Cardiac muscle cell (in vitro differentiated cells and primary cell): ENCODE measurements at regions not wholly inside any gene's neighbourhood (a gene's known extent, or its start where the extent isn't known, plus 50 kb on each side); places are given as distances from the start of the nearest gene placed in this dataset.

Experiments used
- DNase-seq, 2 donors: peaks; one replicate each; pipeline versions ENCODE4 v3.0.0 to v3.0.0-alpha.2; 2010 to 2017; ENCODE audit warnings: low read depth in 1 of 2, low spot score in 1 of 2
- H3K27ac ChIP-seq: fragments of 200-600 bp; sonication (generic); 2 replicates; pipeline ENCODE4 v1.5.1; 2016
- H3K27me3 ChIP-seq: fragments of 200-600 bp; sonication (generic); 2 replicates; pipeline ENCODE4 v1.6.0; 2016; ENCODE audit warnings: control low read depth
- H3K36me3 ChIP-seq: fragments of 200-600 bp; sonication (generic); 2 replicates; pipeline ENCODE4 v1.5.1; 2016; ENCODE audit warnings: control low read depth
- H3K4me1 ChIP-seq: fragments of 200-600 bp; sonication (generic); 2 replicates; pipeline ENCODE4 v1.8.1; 2017; ENCODE audit warnings: low read depth, mild to moderate bottlenecking, mixed run types
- H3K4me3 ChIP-seq: fragments of 200-600 bp; sonication (generic); 2 replicates; pipeline ENCODE4 v1.5.1; 2016; ENCODE audit warnings: mild to moderate bottlenecking
- H3K9me3 ChIP-seq: fragments of 200-600 bp; sonication (generic); 2 replicates; pipeline ENCODE4 v1.5.1; 2017; ENCODE audit warnings: low read depth, mild to moderate bottlenecking, control low read depth
- CTCF ChIP-seq: IDR thresholded peaks from 2 replicates; pipeline ENCODE4 v1.5.1; 2012; ENCODE audit warnings: low read depth, mild to moderate bottlenecking, low read length

GRCh38 chr12:78308701-78309100 is 478.0 kb downstream of the NAV3 start:
- TF ChIP-seq CTCF = no peak
- H3K27me3 ChIP-seq = no peaks in the 10 kb centered on the region
- no peak overlapping the region for H3K27ac ChIP-seq
- no peaks in the 10 kb centered on the region for H3K9me3 ChIP-seq
- no peaks in the 10 kb centered on the region for H3K36me3 ChIP-seq
- H3K4me3 ChIP-seq = no peak overlapping the region
- no peaks in the 10 kb centered on the region for H3K4me1 ChIP-seq
- no peak for DNase-seq

GRCh38 chr12:78315028-78315427 is 484.3 kb downstream of the NAV3 start:
- DNase-seq = no peak
- H3K9me3 ChIP-seq = no peaks in the 10 kb centered on the region
- TF ChIP-seq CTCF = no peak
- H3K27me3 ChIP-seq = no peaks in the 10 kb centered on the region
- no peak overlapping the region for H3K4me3 ChIP-seq
- H3K27ac ChIP-seq = no peak overlapping the region
- no peaks in the 10 kb centered on the region for H3K36me3 ChIP-seq
- H3K4me1 ChIP-seq = no peaks in the 10 kb centered on the region

- no peaks in the 10 kb centered on the region for H3K27me3 ChIP-seq
- H3K36me3 ChIP-seq = no peaks in the 10 kb centered on the region
- no peak overlapping the region for H3K27ac ChIP-seq
- no peaks in the 10 kb centered on the region for H3K4me1 ChIP-seq
- no peak for TF ChIP-seq CTCF
- H3K4me3 ChIP-seq = no peak overlapping the region
- no peaks in the 10 kb centered on the region for H3K9me3 ChIP-seq
- DNase-seq = no peak
Observed at GRCh38 chr12:78316136-78316535, 485.4 kb downstream of the NAV3 start.

- Histone ChIP-seq H3K27me3 (no peaks in the 10 kb centered on the region), H3K27ac (no peak overlapping the region), H3K4me3 (no peak overlapping the region), H3K9me3 (no peaks in the 10 kb centered on the region), H3K4me1 (no peaks in the 10 kb centered on the region), H3K36me3 (no peaks in the 10 kb centered on the region)
- no peak for DNase-seq
- no peak for TF ChIP-seq CTCF
Observed at GRCh38 chr12:78316631-78317468, 486.2 kb downstream of the NAV3 start.

- Histone ChIP-seq H3K4me3 (no peak overlapping the region), H3K4me1 (no peaks in the 10 kb centered on the region), H3K9me3 (no peaks in the 10 kb centered on the region), H3K27me3 (no peaks in the 10 kb centered on the region), H3K36me3 (no peaks in the 10 kb centered on the region), H3K27ac (no peak overlapping the region)
- TF ChIP-seq CTCF = no peak
- DNase-seq = no peak
Observed at GRCh38 chr12:78321696-78322095, 491.0 kb downstream of the NAV3 start.
